Mucosa of descending colon (tissue), 3 donors: ENCODE measurements at regions not wholly inside any gene's neighbourhood (a gene's known extent, or its start where the extent isn't known, plus 50 kb on each side); places are given as distances from the start of the nearest gene placed in this dataset.

ENCODE experiments used
- ATAC-seq: fragments of 200-7000 bp; cut with Tn5 transposase; one replicate; pipeline ENCODE4 v1.9.1; 2020; ENCODE audit warnings: mild to moderate bottlenecking, moderate library complexity
- DNase-seq, 3 donors: peaks; one replicate each; pipeline ENCODE4 v3.0.0-alpha.2; 2020
- H3K36me3 ChIP-seq: fragments of 200-600 bp; one replicate; pipeline ENCODE4 v1.8.0; 2021; ENCODE audit warnings: low read depth, mild to moderate bottlenecking
- H3K4me1 ChIP-seq: fragments of 200-600 bp; one replicate; pipeline ENCODE4 v1.8.0; 2021; ENCODE audit warnings: low read depth, mild to moderate bottlenecking
- H3K4me3 ChIP-seq: fragments of 200-600 bp; one replicate; pipeline ENCODE4 v1.8.0; 2021; ENCODE audit warnings: mild to moderate bottlenecking
- H3K9me3 ChIP-seq: fragments of 200-600 bp; one replicate; pipeline ENCODE4 v1.8.0; 2021; ENCODE audit warnings: mild to moderate bottlenecking
- CTCF ChIP-seq: fragments of 200-600 bp; IDR thresholded peaks from one replicate; pipeline ENCODE4 v1.8.0; 2022; ENCODE audit warnings: antibody characterized with exemption, mild to moderate bottlenecking
- intact Hi-C, 2 donors: fragments of 100-400 bp; cut with DNase I in 1 of 2; cut with micrococcal nuclease in 1 of 2; formaldehyde crosslinking; loops; one replicate each; pipeline versions ENCODE4 v1.11.0 to v1.11.1; 2022; cut with DNase I, micrococcal nuclease
- donor health status: DM: no; HTN: no; CAD: no; lungs with moderate emphysema.
- donor health status: DM: no; HTN: no; CAD: no.
- donor health status: DM: no; HTN: yes; CAD: no.

- Histone ChIP-seq H3K4me3 (no peak overlapping the region), H3K9me3 (no peaks in the 10 kb centered on the region), H3K4me1 (no peaks in the 10 kb centered on the region), H3K36me3 (no peaks in the 10 kb centered on the region)
- peak; percentile 53 for ATAC-seq
- no peak for TF ChIP-seq CTCF
- intact Hi-C loops, result no loop called here
- peak; percentile 27 to 52 (median 30) for DNase-seq
Measured at GRCh38 chr2:161090411-161090810, 69.8 kb upstream of the TANK start.

- ATAC-seq (no peak), DNase-seq (no peak)
- Histone ChIP-seq H3K9me3 (no peaks in the 10 kb centered on the region), H3K36me3 (no peaks in the 10 kb centered on the region), H3K4me3 (no peak overlapping the region), H3K4me1 (no peaks in the 10 kb centered on the region)
- intact Hi-C loops, result no loop called here
- TF ChIP-seq CTCF, result no peak
Measured at GRCh38 chr2:161095314-161095713, 64.9 kb upstream of the TANK start.

- TF ChIP-seq CTCF, result no peak
- Histone ChIP-seq H3K9me3 (no peaks in the 10 kb centered on the region), H3K4me3 (no peak overlapping the region), H3K36me3 (no peaks in the 10 kb centered on the region), H3K4me1 (no peaks in the 10 kb centered on the region)
- intact Hi-C loops, result no loop called here
- no peak for DNase-seq
- ATAC-seq, result no peak
Measured at GRCh38 chr2:161096336-161096735, 63.9 kb upstream of the TANK start.

- Histone ChIP-seq H3K36me3 (no peaks in the 10 kb centered on the region), H3K4me3 (no peak overlapping the region), H3K9me3 (no peaks in the 10 kb centered on the region), H3K4me1 (no peaks in the 10 kb centered on the region)
- no peak for TF ChIP-seq CTCF
- DNase-seq (no peak), ATAC-seq (no peak)
- intact Hi-C loops, result no loop called here
Measured at GRCh38 chr2:161097157-161097556, 63.1 kb upstream of the TANK start.

- no peak for DNase-seq
- TF ChIP-seq CTCF, result no peak
- H3K36me3 ChIP-seq, result no peaks in the 10 kb centered on the region
- intact Hi-C loops, result no loop called here
- H3K4me3 ChIP-seq, result no peak overlapping the region
- no peaks in the 10 kb centered on the region for H3K4me1 ChIP-seq
- ATAC-seq, result no peak
- no peaks in the 10 kb centered on the region for H3K9me3 ChIP-seq
Measured at GRCh38 chr2:161100211-161100895, 59.9 kb upstream of the TANK start.

GRCh38 chr2:161101406-161101805 lies 58.8 kb upstream of the TANK start:
- intact Hi-C loops, result no loop called here
- Histone ChIP-seq H3K9me3 (no peaks in the 10 kb centered on the region), H3K36me3 (no peaks in the 10 kb centered on the region), H3K4me1 (no peaks in the 10 kb centered on the region), H3K4me3 (no peak overlapping the region)
- no peak for TF ChIP-seq CTCF
- DNase-seq, result no peak
- no peak for ATAC-seq
